Nephron progenitor cell (in vitro differentiated cells): ENCODE measurements at regions not wholly inside any gene's neighbourhood (a gene's known extent, or its start where the extent isn't known, plus 50 kb on each side); places are given as distances from the start of the nearest gene placed in this dataset.

ENCODE experiments used
- DNase-seq: peaks from one replicate; pipeline ENCODE4 v3.0.0; 2021
- H3K27ac Mint-ChIP-seq: 2 replicates; pipeline ENCODE4 v1.8.0; 2021; ENCODE audit warnings: mild to moderate bottlenecking, moderate library complexity, mixed read lengths
- H3K27me3 Mint-ChIP-seq: 2 replicates; pipeline ENCODE4 v1.8.0; 2021; ENCODE audit warnings: mild to moderate bottlenecking, low read depth, mixed read lengths; ENCODE audit not compliant: poor library complexity
- H3K36me3 Mint-ChIP-seq: 2 replicates; pipeline ENCODE4 v1.8.0; 2021; ENCODE audit warnings: low read depth, mixed read lengths
- H3K4me1 Mint-ChIP-seq: 2 replicates; pipeline ENCODE4 v1.8.0; 2021; ENCODE audit warnings: mixed read lengths
- H3K4me3 Mint-ChIP-seq: 2 replicates; pipeline ENCODE4 v1.8.0; 2021; ENCODE audit warnings: mild to moderate bottlenecking, moderate library complexity, mixed read lengths
- H3K9me3 Mint-ChIP-seq: 2 replicates; pipeline ENCODE4 v1.8.0; 2021; ENCODE audit warnings: mild to moderate bottlenecking, moderate library complexity, mixed read lengths
- CTCF ChIP-seq: fragments of 200-600 bp; sonication (generic); IDR thresholded peaks from 2 replicates; pipeline ENCODE4 v1.5.0; 2021; ENCODE audit warnings: antibody characterized with exemption

- no peaks in the 10 kb centered on the region for H3K4me1 Mint-ChIP-seq
- H3K9me3 Mint-ChIP-seq, result no peaks in the 10 kb centered on the region
- no peaks in the 10 kb centered on the region for H3K27me3 Mint-ChIP-seq
- DNase-seq, result no peak
- no peak overlapping the region for H3K4me3 Mint-ChIP-seq
- H3K36me3 Mint-ChIP-seq, result no peaks in the 10 kb centered on the region
- no peak for TF ChIP-seq CTCF
- no peak overlapping the region for H3K27ac Mint-ChIP-seq
Measured at GRCh38 chr13:102962430-102962829, 103.8 kb downstream of the SLC10A2 start.

- Mint-ChIP-seq H3K36me3 (no peaks in the 10 kb centered on the region), H3K27me3 (peaks cover 3% of the 10 kb centered on the region), H3K4me3 (no peak overlapping the region), H3K9me3 (no peaks in the 10 kb centered on the region), H3K4me1 (no peaks in the 10 kb centered on the region), H3K27ac (no peak overlapping the region)
- no peak for TF ChIP-seq CTCF
- DNase-seq, result no peak
Measured at GRCh38 chr13:102960959-102961358, 105.3 kb downstream of the SLC10A2 start.

- Mint-ChIP-seq H3K27ac (no peak overlapping the region), H3K9me3 (no peaks in the 10 kb centered on the region), H3K27me3 (peaks cover 6% of the 10 kb centered on the region), H3K4me3 (no peak overlapping the region), H3K4me1 (peaks cover 5% of the 10 kb centered on the region), H3K36me3 (no peaks in the 10 kb centered on the region)
- TF ChIP-seq CTCF, result no peak
- no peak for DNase-seq
Measured at GRCh38 chr13:102956449-102956848, 109.8 kb downstream of the SLC10A2 start.

- Mint-ChIP-seq H3K9me3 (no peaks in the 10 kb centered on the region), H3K27me3 (peaks cover 6% of the 10 kb centered on the region), H3K4me1 (peaks cover 5% of the 10 kb centered on the region), H3K4me3 (no peak overlapping the region), H3K36me3 (no peaks in the 10 kb centered on the region), H3K27ac (no peak overlapping the region)
- TF ChIP-seq CTCF, result no peak
- DNase-seq, result peak; percentile 4
Measured at GRCh38 chr13:102954350-102954749, 108.5 kb downstream of the ERCC5 start.

- no peak overlapping the region for H3K4me3 Mint-ChIP-seq
- H3K36me3 Mint-ChIP-seq, result no peaks in the 10 kb centered on the region
- peaks cover 5% of the 10 kb centered on the region for H3K4me1 Mint-ChIP-seq
- no peak overlapping the region for H3K27ac Mint-ChIP-seq
- DNase-seq, result no peak
- H3K9me3 Mint-ChIP-seq, result no peaks in the 10 kb centered on the region
- TF ChIP-seq CTCF, result no peak
- H3K27me3 Mint-ChIP-seq, result peaks cover 5% of the 10 kb centered on the region
Measured at GRCh38 chr13:102951808-102952207, 106.0 kb downstream of the ERCC5 start.

- Mint-ChIP-seq H3K27ac (no peak overlapping the region), H3K4me1 (no peaks in the 10 kb centered on the region), H3K36me3 (no peaks in the 10 kb centered on the region), H3K27me3 (peaks cover 3% of the 10 kb centered on the region), H3K4me3 (no peak overlapping the region), H3K9me3 (no peaks in the 10 kb centered on the region)
- DNase-seq, result no peak
- no peak for TF ChIP-seq CTCF
Measured at GRCh38 chr13:102947745-102948405, 102.0 kb downstream of the ERCC5 start.
